NT2/D1 (cell line): ENCODE measurements at regions not wholly inside any gene's neighbourhood (a gene's known extent, or its start where the extent isn't known, plus 50 kb on each side); places are given as distances from the start of the nearest gene placed in this dataset.
"Not testable (repeated sequence)": the region's sequence is repeated elsewhere in the genome, so short reads cannot be mapped to it uniquely, and the experiment has no call there.

Experiments used
- DNase-seq: peaks from one replicate; pipeline ENCODE4 v3.0.0-alpha.2; 2011; ENCODE audit warnings: low read depth, low spot score
- H3K27me3 ChIP-seq: 2 replicates; pipeline ENCODE4 v1.6.0; 2011; ENCODE audit warnings: mild to moderate bottlenecking; ENCODE audit not compliant: insufficient read length, insufficient read depth
- H3K36me3 ChIP-seq: 2 replicates; pipeline ENCODE4 v1.6.1; 2011; ENCODE audit warnings: mild to moderate bottlenecking, low read length, mixed read lengths; ENCODE audit not compliant: insufficient read depth, insufficient read length
- H3K4me1 ChIP-seq: 2 replicates; pipeline ENCODE4 v1.5.1; 2011; ENCODE audit not compliant: insufficient read depth, insufficient read length
- H3K4me3 ChIP-seq: 2 replicates; pipeline ENCODE4 v1.5.1; 2011; ENCODE audit warnings: low read depth; ENCODE audit not compliant: insufficient read length
- H3K9ac ChIP-seq: 2 replicates; pipeline ENCODE4 v1.6.0; 2011; ENCODE audit warnings: low read depth; ENCODE audit not compliant: insufficient read length
- H3K9me3 ChIP-seq: 2 replicates; pipeline ENCODE4 v1.5.1; 2011; ENCODE audit warnings: mild to moderate bottlenecking, low read length; ENCODE audit not compliant: insufficient read depth
- SUZ12 ChIP-seq: IDR thresholded peaks from 2 replicates; pipeline ENCODE4 v1.6.1; 2011; ENCODE audit not compliant: insufficient read length, insufficient read depth; ENCODE audit errors: extremely low read depth
- YY1 ChIP-seq: IDR thresholded peaks from 2 replicates; pipeline ENCODE4 v1.6.1; 2011; ENCODE audit not compliant: insufficient read length, insufficient read depth
- ZNF274 ChIP-seq: IDR thresholded peaks from 2 replicates; pipeline ENCODE4 v1.6.1; 2011; ENCODE audit warnings: mild to moderate bottlenecking, low read depth, low read length

DNA sequence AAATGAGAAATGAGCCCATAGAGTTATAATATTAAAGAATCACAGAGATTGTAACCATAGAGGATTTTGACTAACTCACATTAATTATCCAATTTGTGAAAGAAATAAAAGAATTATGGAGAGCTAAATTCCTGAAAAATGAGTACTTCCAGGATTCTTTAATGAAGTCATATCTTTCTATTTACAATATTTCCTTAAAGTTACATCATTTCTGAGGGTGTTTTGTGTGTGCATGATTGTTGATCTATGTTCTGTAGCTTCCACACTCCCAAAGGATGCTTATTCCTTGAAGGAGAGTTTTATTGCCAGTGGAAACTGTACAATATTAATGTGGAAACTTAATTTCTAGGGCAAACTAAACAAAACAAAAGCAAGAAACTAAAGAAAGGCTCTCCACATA, 299.6 kb downstream of the MDFIC start:
- Histone ChIP-seq H3K27me3 (peaks cover 29% of the 10 kb centered on the region), H3K36me3 (no peaks in the 10 kb centered on the region), H3K9ac (no peak overlapping the region), H3K4me3 (no peak overlapping the region), H3K4me1 (no peaks in the 10 kb centered on the region), H3K9me3 (no peaks in the 10 kb centered on the region)
- no peak for TF ChIP-seq SUZ12
- no peak for TF ChIP-seq YY1
- TF ChIP-seq ZNF274 = no peak
- DNase-seq = no peak

- no peak for TF ChIP-seq SUZ12
- no peak for TF ChIP-seq YY1
- no peak for TF ChIP-seq ZNF274
- DNase-seq = no peak
- Histone ChIP-seq H3K9me3 (no peaks in the 10 kb centered on the region), H3K36me3 (no peaks in the 10 kb centered on the region), H3K27me3 (peaks cover 3% of the 10 kb centered on the region), H3K4me3 (no peak overlapping the region), H3K4me1 (no peaks in the 10 kb centered on the region), H3K9ac (no peak overlapping the region)
Measured at GRCh38 chr7:115218076-115218475, 296.2 kb downstream of the MDFIC start.

DNA sequence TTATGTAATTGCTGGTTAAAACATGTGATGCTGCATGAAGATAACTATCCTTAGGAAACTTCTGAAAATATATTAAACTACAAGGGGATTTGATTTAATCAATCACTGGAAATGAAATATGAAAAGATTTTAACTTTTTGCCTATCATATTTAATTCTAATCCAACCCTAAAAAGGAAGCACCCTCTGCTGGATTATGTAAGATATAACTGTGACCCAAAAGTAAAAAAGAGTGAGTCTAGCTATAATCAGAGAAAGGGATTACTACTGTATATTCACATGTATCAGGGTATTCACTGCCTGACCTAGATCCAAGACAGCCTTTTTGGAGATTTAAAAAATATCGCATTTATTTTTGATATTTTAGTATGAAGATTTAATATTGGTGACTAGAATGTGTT, 295.5 kb downstream of the MDFIC start:
- Histone ChIP-seq H3K27me3 (no peaks in the 10 kb centered on the region), H3K9ac (no peak overlapping the region), H3K4me1 (no peaks in the 10 kb centered on the region), H3K36me3 (no peaks in the 10 kb centered on the region), H3K9me3 (no peaks in the 10 kb centered on the region), H3K4me3 (no peak overlapping the region)
- no peak for TF ChIP-seq SUZ12
- no peak for TF ChIP-seq YY1
- TF ChIP-seq ZNF274 = no peak
- no peak for DNase-seq

- peak; percentile 8 for DNase-seq
- TF ChIP-seq ZNF274 (no peak), YY1 (no peak), SUZ12 (no peak)
Measured at GRCh38 chr7:115216652-115217051, 294.8 kb downstream of the MDFIC start.

DNA sequence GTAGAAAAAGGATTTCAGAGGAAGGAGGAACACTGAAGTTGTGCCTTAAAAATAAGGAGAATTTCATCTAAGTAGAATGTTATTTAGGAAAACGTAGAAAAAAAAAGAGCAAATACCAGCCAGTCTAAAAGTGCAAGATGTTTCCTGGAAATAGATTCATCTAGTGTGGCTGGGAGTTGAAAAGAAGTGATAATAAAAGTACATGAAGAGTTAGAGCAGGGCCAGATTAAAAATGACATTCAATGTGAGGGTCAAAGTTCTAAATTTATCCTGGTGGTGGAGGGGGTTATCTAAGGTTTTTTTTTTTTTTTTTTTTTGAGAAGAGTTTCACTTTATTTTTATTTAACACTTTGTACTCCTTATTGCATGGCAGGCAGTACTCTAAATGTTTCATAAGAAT, 289.3 kb downstream of the MDFIC start:
- TF ChIP-seq ZNF274 = no peak
- no peaks in the 10 kb centered on the region for H3K4me1 ChIP-seq

More at GRCh38 chr7:115216652-115217051, 294.8 kb downstream of the MDFIC start:
- Histone ChIP-seq H3K9me3 (no peaks in the 10 kb centered on the region), H3K36me3 (no peaks in the 10 kb centered on the region), H3K27me3 (no peaks in the 10 kb centered on the region), H3K4me3 (no peak overlapping the region), H3K9ac (no peak overlapping the region), H3K4me1 (no peaks in the 10 kb centered on the region)

DNA sequence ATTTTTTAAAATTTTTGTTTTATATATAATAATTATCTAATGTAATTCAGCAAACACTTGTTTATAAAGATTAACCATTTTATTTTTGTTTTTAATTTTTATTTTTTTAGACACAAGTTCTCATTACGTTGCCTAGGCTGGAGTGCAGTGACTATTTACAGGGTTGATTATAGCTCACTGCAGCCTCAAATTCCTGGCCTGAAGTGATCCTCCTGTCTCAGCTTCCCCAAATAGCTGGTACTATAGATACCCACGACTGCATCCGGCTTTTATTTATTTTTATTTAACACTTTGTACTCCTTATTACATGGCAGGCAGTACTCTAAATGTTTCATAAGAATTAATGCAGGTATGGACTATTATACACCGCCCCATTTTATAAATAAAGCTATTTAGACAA, 288.7 kb downstream of the MDFIC start:
- Histone ChIP-seq H3K4me1 (no peaks in the 10 kb centered on the region), H3K4me3 (no peak overlapping the region), H3K27me3 (no peaks in the 10 kb centered on the region), H3K9ac (no peak overlapping the region), H3K36me3 (no peaks in the 10 kb centered on the region), H3K9me3 (peaks cover 20% of the 10 kb centered on the region)
- TF ChIP-seq ZNF274 = no peak
- TF ChIP-seq SUZ12 = no peak
- TF ChIP-seq YY1 = no peak
- DNase-seq = no peak

More for the DNA sequence above, 289.3 kb downstream of the MDFIC start:
- H3K27me3 ChIP-seq = no peaks in the 10 kb centered on the region
- no peaks in the 10 kb centered on the region for H3K36me3 ChIP-seq
- DNase-seq = no peak
- no peak overlapping the region for H3K9ac ChIP-seq
- peaks cover 13% of the 10 kb centered on the region for H3K9me3 ChIP-seq
- H3K4me3 ChIP-seq = no peak overlapping the region

GRCh38 chr7:115208710-115209560, 287.0 kb downstream of the MDFIC start:
- Histone ChIP-seq H3K9ac (no peak overlapping the region), H3K27me3 (no peaks in the 10 kb centered on the region), H3K4me1 (no peaks in the 10 kb centered on the region), H3K36me3 (no peaks in the 10 kb centered on the region), H3K4me3 (no peak overlapping the region), H3K9me3 (peaks cover 21% of the 10 kb centered on the region)
- TF ChIP-seq ZNF274 = no peak
- no peak for TF ChIP-seq SUZ12
- no peak for TF ChIP-seq YY1
- DNase-seq = no peak

- not testable (repeated sequence) for H3K4me3 ChIP-seq, H3K27me3 ChIP-seq, DNase-seq, H3K9ac ChIP-seq, H3K36me3 ChIP-seq, H3K4me1 ChIP-seq
- peaks cover 21% of the 10 kb centered on the region for H3K9me3 ChIP-seq
Measured at GRCh38 chr7:115206374-115206773, 284.5 kb downstream of the MDFIC start.
